GM23338 (cell line): ENCODE measurements at regions not wholly inside any gene's neighbourhood (a gene's known extent, or its start where the extent isn't known, plus 50 kb on each side); places are given as distances from the start of the nearest gene placed in this dataset.

Experiments
- ATAC-seq: fragments of 200-7000 bp; cut with Tn5 transposase; 3 replicates; pipeline ENCODE4 v1.9.1; 2020
- DNase-seq: peaks from one replicate; pipeline ENCODE4 v3.0.0-alpha.2; 2015; ENCODE audit warnings: low spot score
- H2AFZ ChIP-seq: fragments of 200-600 bp; sonication (generic); 2 replicates; pipeline ENCODE4 v1.8.0; 2016; ENCODE audit warnings: antibody characterized with exemption, mild to moderate bottlenecking, moderate library complexity
- H3F3A ChIP-seq: fragments of 200-600 bp; sonication (generic); replicated peaks from 2 replicates; pipeline ENCODE4 v1.8.0; 2017; ENCODE audit warnings: antibody characterized with exemption, mixed run types, low read depth
- H3K27ac ChIP-seq: fragments of 200-600 bp; sonication (generic); 2 replicates; pipeline ENCODE4 v1.6.1; 2016; ENCODE audit warnings: low read depth
- H3K27me3 ChIP-seq: fragments of 200-600 bp; sonication (generic); 2 replicates; pipeline ENCODE4 v1.8.0; 2016; ENCODE audit warnings: mild to moderate bottlenecking, mixed run types, moderate library complexity; ENCODE audit not compliant: insufficient read depth
- H3K36me3 ChIP-seq: fragments of 200-600 bp; sonication (generic); 2 replicates; pipeline ENCODE4 v1.8.0; 2016; ENCODE audit warnings: mild to moderate bottlenecking; ENCODE audit not compliant: insufficient read depth
- H3K4me1 ChIP-seq: fragments of 200-600 bp; sonication (generic); 2 replicates; pipeline ENCODE4 v1.8.0; 2016; ENCODE audit warnings: mild to moderate bottlenecking, moderate library complexity; ENCODE audit not compliant: insufficient read depth
- H3K4me2 ChIP-seq: fragments of 200-600 bp; sonication (generic); 2 replicates; pipeline ENCODE4 v1.7.1; 2017; ENCODE audit warnings: mixed run types
- H3K4me3 ChIP-seq: fragments of 200-600 bp; sonication (generic); 2 replicates; pipeline ENCODE4 v1.6.1; 2016; ENCODE audit warnings: mixed run types
- H3K79me2 ChIP-seq: fragments of 200-600 bp; sonication (generic); replicated peaks from 2 replicates; pipeline ENCODE4 v1.8.0; 2017; ENCODE audit warnings: mild to moderate bottlenecking; ENCODE audit not compliant: insufficient read depth
- H3K9me2 ChIP-seq: fragments of 200-600 bp; sonication (generic); 2 replicates; pipeline ENCODE4 v1.8.0; 2017; ENCODE audit not compliant: insufficient read depth
- H4K20me1 ChIP-seq: fragments of 200-600 bp; sonication (generic); replicated peaks from 2 replicates; pipeline ENCODE4 v1.8.0; 2017; ENCODE audit warnings: mild to moderate bottlenecking; ENCODE audit not compliant: insufficient read depth
- H3K27ac Mint-ChIP-seq: 2 replicates; pipeline ENCODE4 v1.8.0; 2020; ENCODE audit warnings: inconsistent platforms, mild to moderate bottlenecking, moderate library complexity, mixed read lengths
- H3K27me3 Mint-ChIP-seq: 3 replicates; pipeline ENCODE4 v1.8.0; 2022; ENCODE audit warnings: low read depth, mild to moderate bottlenecking, moderate library complexity, mixed read lengths, inconsistent platforms; ENCODE audit not compliant: insufficient read depth, poor library complexity
- H3K36me3 Mint-ChIP-seq: 3 replicates; pipeline ENCODE4 v1.8.0; 2021; ENCODE audit warnings: low read depth, mild to moderate bottlenecking, inconsistent platforms, moderate library complexity, mixed read lengths
- H3K4me1 Mint-ChIP-seq: 3 replicates; pipeline ENCODE4 v1.8.0; 2020; ENCODE audit warnings: mild to moderate bottlenecking, inconsistent platforms, mixed read lengths
- H3K4me3 Mint-ChIP-seq: 3 replicates; pipeline ENCODE4 v1.8.0; 2021; ENCODE audit warnings: moderate library complexity, mild to moderate bottlenecking, inconsistent platforms, mixed read lengths
- H3K9me3 Mint-ChIP-seq: 3 replicates; pipeline ENCODE4 v1.8.0; 2020; ENCODE audit warnings: moderate library complexity, mild to moderate bottlenecking, inconsistent platforms, mixed read lengths
- CREB1 ChIP-seq: fragments of 250-450 bp; sonication (Bioruptor Pico); IDR thresholded peaks from 2 replicates; pipeline ENCODE4 v1.5.0; 2020; ENCODE audit warnings: low read depth, mild to moderate bottlenecking, moderate library complexity
- CTCF ChIP-seq, 2 experiments: fragments of 200-600 bp in 1 of 2; sonication (generic) in 1 of 2; conservative IDR thresholded peaks; 2 replicates each; pipeline versions ENCODE4 v1.5.1 to v1.6.1; 2016 to 2017; ENCODE audit warnings: antibody characterized with exemption in 2 of 2, low read depth in 2 of 2, mild to moderate bottlenecking in 2 of 2, moderate library complexity in 1 of 2
- EZH2 ChIP-seq: fragments of 200-600 bp; sonication (generic); IDR thresholded peaks from one replicate; pipeline ENCODE4 v1.8.0; 2017; ENCODE audit warnings: antibody characterized with exemption, mild to moderate bottlenecking, low read depth; ENCODE audit not compliant: unreplicated experiment
- EZH2phosphoT487 ChIP-seq: fragments of 200-600 bp; sonication (generic); IDR thresholded peaks from one replicate; pipeline ENCODE4 v1.8.1; 2018; ENCODE audit warnings: antibody characterized with exemption; ENCODE audit not compliant: unreplicated experiment
- JUNB ChIP-seq: IDR thresholded peaks from one replicate; pipeline ENCODE4 v1.6.1; 2016; ENCODE audit warnings: antibody characterized with exemption; ENCODE audit not compliant: unreplicated experiment
- NANOG ChIP-seq: IDR thresholded peaks from 2 replicates; pipeline ENCODE4 v1.6.1; 2016; ENCODE audit warnings: antibody characterized with exemption, borderline replicate concordance
- POLR2AphosphoS5 ChIP-seq: IDR thresholded peaks from 2 replicates; pipeline ENCODE4 v1.6.1; 2016; ENCODE audit warnings: antibody characterized with exemption, low read depth
- REST ChIP-seq: IDR thresholded peaks from one replicate; pipeline ENCODE4 v1.6.1; 2018; ENCODE audit warnings: antibody characterized with exemption; ENCODE audit not compliant: unreplicated experiment
- STAT1 ChIP-seq: IDR thresholded peaks from one replicate; pipeline ENCODE4 v1.6.1; 2016; ENCODE audit warnings: antibody characterized with exemption; ENCODE audit not compliant: unreplicated experiment
- ZNF114 ChIP-seq: fragments of 250-450 bp; sonication (Bioruptor Pico); IDR thresholded peaks from 2 replicates; pipeline ENCODE4 v1.5.0; 2020; ENCODE audit warnings: mild to moderate bottlenecking, moderate library complexity
- ZNF331 ChIP-seq: fragments of 250-450 bp; sonication (Bioruptor Pico); IDR thresholded peaks from 2 replicates; pipeline ENCODE4 v1.5.0; 2020; ENCODE audit warnings: low read depth, mild to moderate bottlenecking, moderate library complexity
- ZNF462 ChIP-seq: fragments of 250-450 bp; sonication (Bioruptor Pico); IDR thresholded peaks from 2 replicates; pipeline ENCODE4 v1.5.0; 2020; ENCODE audit warnings: mild to moderate bottlenecking, moderate library complexity
- TF ChIP-seq, protein P1 (sequence below): IDR thresholded peaks from 2 replicates; pipeline ENCODE4 v1.6.1; 2016; ENCODE audit warnings: antibody characterized with exemption

DNA sequence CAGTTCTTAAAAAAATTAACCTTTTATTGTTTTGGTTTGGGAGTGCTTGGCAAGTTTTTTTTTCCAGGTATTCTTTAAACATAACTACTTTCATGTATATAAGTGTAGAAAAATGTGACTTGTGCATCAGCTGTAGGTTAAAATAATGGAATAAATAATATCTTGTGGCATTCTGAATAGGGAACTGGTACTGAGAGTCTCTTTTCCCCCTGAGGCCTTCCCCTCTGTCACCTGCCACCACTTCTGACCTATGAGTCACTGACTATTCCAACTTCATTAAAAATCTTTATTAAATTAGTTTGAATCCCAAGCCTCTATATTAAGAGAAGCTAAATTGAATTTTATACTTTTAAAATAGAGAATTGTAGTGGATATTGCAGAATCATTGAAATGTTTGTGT lies 805.7 kb downstream of the METTL15 start:
- no peak overlapping the region for H2AFZ ChIP-seq
- H3K79me2 ChIP-seq, result no peaks in the 10 kb centered on the region
- Mint-ChIP-seq H3K4me1 (peaks cover 6% of the 10 kb centered on the region), H3K27ac (no peak overlapping the region), H3K27me3 (peaks cover 5% of the 10 kb centered on the region), H3K36me3 (no peaks in the 10 kb centered on the region), H3K4me3 (no peak overlapping the region), H3K9me3 (no peaks in the 10 kb centered on the region)
- no peak for DNase-seq
- no peak overlapping the region for H3K4me3 ChIP-seq
- peaks cover 6% of the 10 kb centered on the region; the same call in 1 of the 2 replicates for H3K4me1 ChIP-seq
- no peaks in the 10 kb centered on the region for H3K9me2 ChIP-seq
- no peak overlapping the region for H3K27ac ChIP-seq
- H3K36me3 ChIP-seq, result no peaks in the 10 kb centered on the region
- H4K20me1 ChIP-seq, result no peaks in the 10 kb centered on the region
- no peak for ATAC-seq
- no peak overlapping the region for H3K4me2 ChIP-seq
- no peaks in the 10 kb centered on the region for H3F3A ChIP-seq
- no peak for TF ChIP-seq NANOG
- no peak for TF ChIP-seq EZH2
- TF ChIP-seq POLR2AphosphoS5, result no peak
- TF ChIP-seq ZNF114 (CRISPR knock-in tag), result no peak
- no peak for TF ChIP-seq ZNF462 (CRISPR knock-in tag)
- no peak for TF ChIP-seq ZNF331 (CRISPR knock-in tag)
- TF ChIP-seq, protein P1, sequence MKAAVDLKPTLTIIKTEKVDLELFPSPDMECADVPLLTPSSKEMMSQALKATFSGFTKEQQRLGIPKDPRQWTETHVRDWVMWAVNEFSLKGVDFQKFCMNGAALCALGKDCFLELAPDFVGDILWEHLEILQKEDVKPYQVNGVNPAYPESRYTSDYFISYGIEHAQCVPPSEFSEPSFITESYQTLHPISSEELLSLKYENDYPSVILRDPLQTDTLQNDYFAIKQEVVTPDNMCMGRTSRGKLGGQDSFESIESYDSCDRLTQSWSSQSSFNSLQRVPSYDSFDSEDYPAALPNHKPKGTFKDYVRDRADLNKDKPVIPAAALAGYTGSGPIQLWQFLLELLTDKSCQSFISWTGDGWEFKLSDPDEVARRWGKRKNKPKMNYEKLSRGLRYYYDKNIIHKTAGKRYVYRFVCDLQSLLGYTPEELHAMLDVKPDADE, result no peak
- no peak for TF ChIP-seq CTCF (conservative IDR thresholded peaks at IDR 0.05; ENCODE audit: low read depth in 2 of 2)
- no peak for TF ChIP-seq CREB1 (CRISPR knock-in tag)
- TF ChIP-seq STAT1, result no peak
- no peak for TF ChIP-seq REST
- TF ChIP-seq JUNB, result no peak
- no peak for TF ChIP-seq EZH2phosphoT487
- no peaks in the 10 kb centered on the region for H3K27me3 ChIP-seq
